PC-9 (cell line): ENCODE measurements at regions not wholly inside any gene's neighbourhood (a gene's known extent, or its start where the extent isn't known, plus 50 kb on each side); places are given as distances from the start of the nearest gene placed in this dataset.

Source experiments
- CTCF ChIP-seq: fragments of 200-600 bp; sonication (generic); conservative IDR thresholded peaks from 2 replicates; pipeline ENCODE4 v1.6.1; 2017; ENCODE audit warnings: mixed run types, antibody characterized with exemption, mild to moderate bottlenecking, moderate library complexity
- EZH2 ChIP-seq: fragments of 200-600 bp; sonication (generic); IDR thresholded peaks from 2 replicates; pipeline ENCODE4 v1.8.0; 2017; ENCODE audit warnings: antibody characterized with exemption, low read depth

- no peak for TF ChIP-seq EZH2
- TF ChIP-seq CTCF: no peak
Measured at GRCh38 chr3:80142714-80143113, 374.9 kb upstream of the ROBO1 start.
